HepG2 (cell line): ENCODE measurements at regions not wholly inside any gene's neighbourhood (a gene's known extent, or its start where the extent isn't known, plus 50 kb on each side); places are given as distances from the start of the nearest gene placed in this dataset.

Experiments used
- CREB1 ChIP-seq, 2 experiments: fragments of 450-650 bp in 1 of 2; IDR thresholded peaks; 2 replicates each; pipeline ENCODE4 v1.6.1; 2016 to 2017; ENCODE audit warnings: control low read depth in 1 of 2, mild to moderate bottlenecking in 1 of 2, missing compliant biosample characterization in 1 of 2, missing genetic modification characterization in 1 of 2
- PHB2 ChIP-seq: fragments of 450-650 bp; IDR thresholded peaks from 2 replicates; pipeline ENCODE4 v1.6.1; 2018; ENCODE audit not compliant: partially characterized antibody
- TF ChIP-seq, protein P1 (sequence below): sonication (generic); formaldehyde crosslinking; IDR thresholded peaks from 2 replicates; pipeline ENCODE4 v1.5.1; 2020; ENCODE audit warnings: mild to moderate bottlenecking, missing genetic modification reagents, moderate library complexity

DNA sequence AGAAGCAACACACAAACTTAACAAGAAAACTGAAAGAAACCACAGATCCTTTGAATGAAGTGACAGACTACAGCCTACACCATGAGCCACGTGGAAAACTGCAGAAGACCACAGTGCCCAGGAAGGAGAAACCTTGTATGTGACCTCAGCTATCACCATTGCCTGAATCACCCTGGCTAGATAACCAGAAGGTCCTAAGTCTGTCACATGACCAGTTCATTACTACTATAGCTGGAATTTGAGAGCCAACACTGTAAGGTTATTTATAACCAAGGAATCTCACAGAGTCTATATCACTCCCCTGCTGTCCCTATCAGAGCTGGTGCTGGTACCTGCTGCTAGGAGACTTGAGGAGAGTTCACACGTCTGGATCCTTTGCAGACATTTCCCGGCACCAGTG, 90.3 kb upstream of the FBXL17 start:
- TF ChIP-seq, protein P1, sequence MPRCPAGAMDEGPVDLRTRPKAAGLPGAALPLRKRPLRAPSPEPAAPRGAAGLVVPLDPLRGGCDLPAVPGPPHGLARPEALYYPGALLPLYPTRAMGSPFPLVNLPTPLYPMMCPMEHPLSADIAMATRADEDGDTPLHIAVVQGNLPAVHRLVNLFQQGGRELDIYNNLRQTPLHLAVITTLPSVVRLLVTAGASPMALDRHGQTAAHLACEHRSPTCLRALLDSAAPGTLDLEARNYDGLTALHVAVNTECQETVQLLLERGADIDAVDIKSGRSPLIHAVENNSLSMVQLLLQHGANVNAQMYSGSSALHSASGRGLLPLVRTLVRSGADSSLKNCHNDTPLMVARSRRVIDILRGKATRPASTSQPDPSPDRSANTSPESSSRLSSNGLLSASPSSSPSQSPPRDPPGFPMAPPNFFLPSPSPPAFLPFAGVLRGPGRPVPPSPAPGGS (CRISPR knock-in tag): no peak
- TF ChIP-seq PHB2: no peak
- no peak for TF ChIP-seq CREB1 (IDR thresholded peaks at IDR 0.05)
- TF ChIP-seq CREB1 (CRISPR knock-in tag; IDR thresholded peaks at IDR 0.05): no peak
